K562 (cell line): ENCODE measurements at regions not wholly inside any gene's neighbourhood (a gene's known extent, or its start where the extent isn't known, plus 50 kb on each side); places are given as distances from the start of the nearest gene placed in this dataset.

Source experiments
- ATAC-seq: fragments of 200-7000 bp; cut with Tn5 transposase; 3 replicates; pipeline ENCODE4 v1.9.1; 2020; ENCODE audit warnings: moderate library complexity
- BruUV-seq: library from RNA; stranded (reverse); fragments of 400-500 nt; replicated peaks from 2 replicates; lab custom pipeline; 2021; lab: Mats Ljungman, UMichigan
- CTCF ChIA-PET: fragments of 300-600 bp; formaldehyde crosslinking; extraction: SDS; loops from one replicate; lab custom pipeline; 2021; ENCODE audit warnings: low intra/inter-chr PET ratio; lab: Yijun Ruan, JAX
- POLR2A ChIA-PET: fragments of 300-600, 350-650 bp; sonication (Branson Sonifier 250); formaldehyde crosslinking; extraction: SDS; loops from one replicate; lab custom pipeline; 2021; ENCODE audit warnings: antibody characterized with exemption, inconsistent platforms; lab: Yijun Ruan, JAX
- DNase-seq, 4 experiments: peaks; one replicate each; pipeline versions ENCODE4 v3.0.0 to v3.0.0-alpha.2; 2011 to 2018; ENCODE audit warnings: low spot score in 3 of 4, mixed read lengths in 3 of 4; ENCODE audit errors: extremely low read depth in 1 of 4
- FAIRE-seq: peaks from 2 replicates; lab custom pipeline; 2011; peaks lifted over from hg19 to GRCh38; lab: Jason Lieb, UNC
- H2AFZ ChIP-seq: 2 replicates; pipeline ENCODE4 v1.6.0; 2011; ENCODE audit warnings: low read depth, low read length, control low read depth, inconsistent platforms
- H3K27ac ChIP-seq: fragments of 200-600 bp; 3 replicates; pipeline ENCODE4 v1.8.0; 2011; ENCODE audit warnings: low read depth, mild to moderate bottlenecking, control low read depth, inconsistent platforms, low read length, moderate library complexity, mixed read lengths; ENCODE audit errors: extremely low read depth
- H3K27me3 ChIP-seq, 2 experiments: fragments of 300-600 bp in 1 of 2; 2 replicates in 1 of 2; 3 replicates in 1 of 2; pipeline versions ENCODE4 v1.6.0 to v1.8.0; 2011; ENCODE audit warnings: inconsistent platforms in 2 of 2, low read length in 2 of 2, mild to moderate bottlenecking in 1 of 2, mixed read lengths in 1 of 2, moderate library complexity in 1 of 2; ENCODE audit not compliant: control insufficient read depth in 2 of 2, insufficient read depth in 2 of 2
- H3K36me3 ChIP-seq: fragments of 300-600 bp; 3 replicates; pipeline ENCODE4 v1.8.0; 2011; ENCODE audit warnings: mild to moderate bottlenecking, low read length, inconsistent platforms; ENCODE audit not compliant: control insufficient read depth, insufficient read depth
- H3K4me1 ChIP-seq, 2 experiments: fragments of 200-600 bp in 1 of 2; replicated peaks in 1 of 2; 2 replicates in 1 of 2; 3 replicates in 1 of 2; pipeline versions ENCODE4 v1.5.1 to v1.8.0; 2011; ENCODE audit warnings: inconsistent platforms in 2 of 2, low read length in 2 of 2, mild to moderate bottlenecking in 1 of 2, mixed read lengths in 1 of 2, moderate library complexity in 1 of 2; ENCODE audit not compliant: control insufficient read depth in 2 of 2, insufficient read depth in 2 of 2
- H3K4me2 ChIP-seq: 2 replicates; pipeline ENCODE4 v1.6.1; 2011; ENCODE audit warnings: low read length, control low read depth, inconsistent platforms, mixed read lengths; ENCODE audit not compliant: insufficient read depth
- H3K4me3 ChIP-seq: fragments of 200-600 bp; sonication (generic), shearing (Covaris generic); 2 replicates; pipeline ENCODE4 v1.5.1; 2016; ENCODE audit warnings: control low read depth, inconsistent platforms
- H3K79me2 ChIP-seq: fragments of 200-600 bp; 3 replicates; pipeline ENCODE4 v1.8.0; 2011; ENCODE audit warnings: low read length, inconsistent platforms; ENCODE audit not compliant: control insufficient read depth, insufficient read depth
- H3K9ac ChIP-seq, 2 experiments: 2 replicates each; pipeline versions ENCODE4 v1.6.0 to v1.6.1; 2011; ENCODE audit warnings: low read depth in 2 of 2, low read length in 2 of 2, control low read depth in 1 of 2, inconsistent platforms in 1 of 2, mild to moderate bottlenecking in 1 of 2, mixed read lengths in 1 of 2; ENCODE audit not compliant: insufficient read depth in 1 of 2
- H3K9me1 ChIP-seq: one replicate; pipeline ENCODE4 v1.6.0; 2011; ENCODE audit warnings: inconsistent platforms, mild to moderate bottlenecking, low read length, moderate library complexity; ENCODE audit not compliant: control insufficient read depth, insufficient read depth
- H3K9me3 ChIP-seq: replicated peaks from 2 replicates; pipeline ENCODE4 v1.5.1; 2011; ENCODE audit warnings: low read depth, low read length, inconsistent platforms; ENCODE audit not compliant: control insufficient read depth, insufficient read depth
- H4K20me1 ChIP-seq: replicated peaks from 2 replicates; pipeline ENCODE4 v1.6.1; 2011; ENCODE audit warnings: low read length, inconsistent platforms, mixed read lengths; ENCODE audit not compliant: control insufficient read depth, insufficient read depth
- BCOR ChIP-seq: fragments of 450-650 bp; IDR thresholded peaks from 2 replicates; pipeline ENCODE4 v1.6.1; 2016
- BHLHE40 ChIP-seq: IDR thresholded peaks from 2 replicates; pipeline ENCODE4 v1.6.1; 2011; ENCODE audit warnings: low read length, improper control_type of control experiment
- BRF1 ChIP-seq: IDR thresholded peaks from 3 replicates; pipeline ENCODE4 v1.6.1; 2011; ENCODE audit warnings: borderline replicate concordance, mild to moderate bottlenecking; ENCODE audit not compliant: insufficient read length; ENCODE audit errors: extremely low read depth
- HDGF ChIP-seq: fragments of 450-650 bp; IDR thresholded peaks from 2 replicates; pipeline ENCODE4 v1.6.1; 2016
- KLF6 ChIP-seq: fragments of 250-450 bp; sonication (Bioruptor Pico); IDR thresholded peaks from 2 replicates; pipeline ENCODE4 v1.4.0; 2020; ENCODE audit warnings: mild to moderate bottlenecking, moderate library complexity, borderline replicate concordance
- MCM3 ChIP-seq: fragments of 450-650 bp; IDR thresholded peaks from 2 replicates; pipeline ENCODE4 v1.6.1; 2016
- PHF8 ChIP-seq: fragments of 200-600 bp; sonication (generic); IDR thresholded peaks from 2 replicates; pipeline ENCODE4 v1.6.1; 2012; ENCODE audit warnings: mixed run types, mild to moderate bottlenecking, inconsistent platforms, low read length, moderate library complexity, borderline replicate concordance
- POLR2AphosphoS2 ChIP-seq: IDR thresholded peaks from 2 replicates; pipeline ENCODE4 v1.6.1; 2012; ENCODE audit warnings: low read length, improper control_type of control experiment
- SRF ChIP-seq, 2 experiments: fragments of 250-450, 450-650 bp in 1 of 2; sonication (Bioruptor Pico) in 1 of 2; sonication (generic) in 1 of 2; formaldehyde crosslinking; IDR thresholded peaks; 2 replicates each; pipeline versions ENCODE4 v1.5.0 to v1.5.1; 2020 to 2022; ENCODE audit warnings: mild to moderate bottlenecking in 1 of 2, missing genetic modification reagents in 1 of 2
- ZNF224 ChIP-seq: sonication (generic); formaldehyde crosslinking; IDR thresholded peaks from 2 replicates; pipeline ENCODE4 v1.8.0; 2022; ENCODE audit warnings: mild to moderate bottlenecking, missing genetic modification reagents
- ZNF24 ChIP-seq: fragments of 450-650 bp; IDR thresholded peaks from 2 replicates; pipeline ENCODE4 v1.6.1; 2016
- ZNF274 ChIP-seq: IDR thresholded peaks from 2 replicates; pipeline ENCODE4 v1.6.1; 2011; ENCODE audit warnings: low read depth, mild to moderate bottlenecking, low read length, moderate library complexity, borderline replicate concordance
- WGBS: fragments of 100-300 bp; shearing (Covaris generic); methylation state at CpG from one replicate; pipeline ENCODE4 v1.1.6; 2016; ENCODE audit warnings: low coverage, mixed read lengths; ENCODE audit not compliant: insufficient coverage; ENCODE audit errors: missing lambda C conversion rate; 5-methylcytosine and 5-hydroxymethylcytosine counted together
- in situ Hi-C: fragments of 300-500 bp; cut with MboI; formaldehyde crosslinking; loops from 4 replicates; pipeline ENCODE4 v1.15.0; 2018; ENCODE audit warnings: inconsistent platforms, mixed read lengths
- intact Hi-C: fragments of 100-400 bp; cut with micrococcal nuclease; formaldehyde crosslinking; loops from 2 replicates; pipeline ENCODE4 v1.14.2; 2022
- TF ChIP-seq, protein P1 (sequence below): fragments of 150-350 bp; conservative IDR thresholded peaks from 2 replicates; pipeline ENCODE4 v1.6.1; 2014; ENCODE audit warnings: low read length
- TF ChIP-seq, protein P2 (sequence below): fragments of 250-450 bp; sonication (Bioruptor Pico); IDR thresholded peaks from 2 replicates; pipeline ENCODE4 v1.5.0; 2022; ENCODE audit warnings: mild to moderate bottlenecking

DNA sequence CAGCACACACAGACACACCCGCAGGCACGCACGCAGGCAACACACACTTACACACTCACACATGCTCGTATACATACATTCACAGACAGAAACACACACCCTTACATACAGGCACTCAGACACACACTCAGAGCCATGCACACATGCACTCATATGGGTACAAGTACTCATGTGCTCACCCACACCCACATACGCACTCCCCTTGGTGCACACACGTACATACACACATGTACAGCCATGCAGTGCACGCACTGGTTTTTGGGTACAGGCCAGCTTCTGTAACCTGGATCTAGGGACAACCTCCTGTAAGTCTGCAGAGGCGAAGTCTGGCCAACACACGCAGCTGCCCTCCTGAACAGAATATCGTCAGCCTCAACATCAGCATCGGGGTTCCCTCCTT lies 221.3 kb upstream of the RTL1 start:
- Histone ChIP-seq H3K36me3 (no peaks in the 10 kb centered on the region), H2AFZ (no peak overlapping the region), H3K9me1 (no peaks in the 10 kb centered on the region), H3K27me3 (peaks cover 0 to 71% of the 10 kb centered on the region in 2 experiments; a peak in 3 of 5 replicates), H3K79me2 (no peaks in the 10 kb centered on the region), H4K20me1 (no peaks in the 10 kb centered on the region), H3K9ac (no peak overlapping the region), H3K4me1 (peaks cover 0 to 3% of the 10 kb centered on the region in 2 experiments; a peak in 2 of 5 replicates), H3K9me3 (no peaks in the 10 kb centered on the region), H3K4me3 (no peak overlapping the region), H3K4me2 (no peak overlapping the region)
- intact Hi-C loops (no loop called here), in situ Hi-C loops (no loop called here)
- ChIA-PET CTCF (no interaction called here), POLR2A (interaction anchor here (1.0 kb wide), 1 partner anchor 9 kb away, joined by 3 read pairs; no protein-coding TSS in a partner anchor)
- no TSS peak for BruUV-seq
- DNase-seq = no peak
- ATAC-seq = no peak
- 0% methylated on average over 10 of the region's 11 CpGs for WGBS
- no peak for FAIRE-seq
- TF ChIP-seq PHF8 (no peak), ZNF274 (no peak)
- TF ChIP-seq, all 486 proteins: peak for 0
- no peak overlapping the region for H3K27ac ChIP-seq

DNA sequence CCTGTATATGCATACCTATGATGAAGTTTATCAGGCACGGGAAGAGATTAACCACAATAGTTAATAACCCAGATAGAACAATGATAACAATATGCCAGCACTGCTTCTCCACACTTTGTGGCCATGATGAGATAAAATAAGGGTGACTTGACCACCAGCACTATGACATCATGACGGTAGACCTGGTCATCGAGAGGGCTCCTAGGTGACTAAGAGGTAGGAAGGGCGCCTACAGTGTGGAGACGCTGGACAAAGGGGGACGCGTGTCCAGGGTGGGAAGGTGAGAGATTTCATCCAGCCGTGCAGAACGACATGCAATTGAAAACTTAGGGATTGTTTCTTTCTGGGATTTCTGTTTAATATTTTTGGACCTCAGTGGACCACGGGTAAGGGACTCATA lies 221.8 kb upstream of the RTL1 start:
- FAIRE-seq (no peak), ATAC-seq (no peak), DNase-seq (no peak)
- H3K4me1 ChIP-seq = peaks cover 0 to 3% of the 10 kb centered on the region in 2 experiments; a peak in 2 of 5 replicates
- no peak overlapping the region for H3K4me3 ChIP-seq
- WGBS = 0% methylated on average over 10 of the region's 10 CpGs
- H3K27me3 ChIP-seq = peaks cover 0 to 66% of the 10 kb centered on the region in 2 experiments; a peak in 2 of 5 replicates
- intact Hi-C loops = no loop called here
- POLR2A ChIA-PET = no interaction called here
- no TSS peak for BruUV-seq
- H3K4me2 ChIP-seq = no peak overlapping the region
- no peak overlapping the region for H3K9ac ChIP-seq
- H4K20me1 ChIP-seq = no peaks in the 10 kb centered on the region
- H3K27ac ChIP-seq = no peak overlapping the region
- H2AFZ ChIP-seq = no peak overlapping the region
- H3K36me3 ChIP-seq = no peaks in the 10 kb centered on the region
- CTCF ChIA-PET = no interaction called here
- H3K79me2 ChIP-seq = no peaks in the 10 kb centered on the region
- no peaks in the 10 kb centered on the region for H3K9me1 ChIP-seq
- in situ Hi-C loops = no loop called here
- H3K9me3 ChIP-seq = no peaks in the 10 kb centered on the region
- TF ChIP-seq BHLHE40 (no peak), POLR2AphosphoS2 (no peak), KLF6 (no peak), MCM3 (no peak), ZNF24 (no peak), SRF (CRISPR knock-in tag; IDR thresholded peaks at IDR 0.05) (no peak), ZNF224 (CRISPR knock-in tag) (no peak), HDGF (no peak), BRF1 (no peak), BCOR (no peak)
- TF ChIP-seq, protein P1, sequence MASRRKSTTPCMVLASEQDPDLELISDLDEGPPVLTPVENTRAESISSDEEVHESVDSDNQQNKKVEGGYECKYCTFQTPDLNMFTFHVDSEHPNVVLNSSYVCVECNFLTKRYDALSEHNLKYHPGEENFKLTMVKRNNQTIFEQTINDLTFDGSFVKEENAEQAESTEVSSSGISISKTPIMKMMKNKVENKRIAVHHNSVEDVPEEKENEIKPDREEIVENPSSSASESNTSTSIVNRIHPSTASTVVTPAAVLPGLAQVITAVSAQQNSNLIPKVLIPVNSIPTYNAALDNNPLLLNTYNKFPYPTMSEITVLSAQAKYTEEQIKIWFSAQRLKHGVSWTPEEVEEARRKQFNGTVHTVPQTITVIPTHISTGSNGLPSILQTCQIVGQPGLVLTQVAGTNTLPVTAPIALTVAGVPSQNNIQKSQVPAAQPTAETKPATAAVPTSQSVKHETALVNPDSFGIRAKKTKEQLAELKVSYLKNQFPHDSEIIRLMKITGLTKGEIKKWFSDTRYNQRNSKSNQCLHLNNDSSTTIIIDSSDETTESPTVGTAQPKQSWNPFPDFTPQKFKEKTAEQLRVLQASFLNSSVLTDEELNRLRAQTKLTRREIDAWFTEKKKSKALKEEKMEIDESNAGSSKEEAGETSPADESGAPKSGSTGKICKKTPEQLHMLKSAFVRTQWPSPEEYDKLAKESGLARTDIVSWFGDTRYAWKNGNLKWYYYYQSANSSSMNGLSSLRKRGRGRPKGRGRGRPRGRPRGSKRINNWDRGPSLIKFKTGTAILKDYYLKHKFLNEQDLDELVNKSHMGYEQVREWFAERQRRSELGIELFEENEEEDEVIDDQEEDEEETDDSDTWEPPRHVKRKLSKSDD = no peak
- TF ChIP-seq, protein P2, sequence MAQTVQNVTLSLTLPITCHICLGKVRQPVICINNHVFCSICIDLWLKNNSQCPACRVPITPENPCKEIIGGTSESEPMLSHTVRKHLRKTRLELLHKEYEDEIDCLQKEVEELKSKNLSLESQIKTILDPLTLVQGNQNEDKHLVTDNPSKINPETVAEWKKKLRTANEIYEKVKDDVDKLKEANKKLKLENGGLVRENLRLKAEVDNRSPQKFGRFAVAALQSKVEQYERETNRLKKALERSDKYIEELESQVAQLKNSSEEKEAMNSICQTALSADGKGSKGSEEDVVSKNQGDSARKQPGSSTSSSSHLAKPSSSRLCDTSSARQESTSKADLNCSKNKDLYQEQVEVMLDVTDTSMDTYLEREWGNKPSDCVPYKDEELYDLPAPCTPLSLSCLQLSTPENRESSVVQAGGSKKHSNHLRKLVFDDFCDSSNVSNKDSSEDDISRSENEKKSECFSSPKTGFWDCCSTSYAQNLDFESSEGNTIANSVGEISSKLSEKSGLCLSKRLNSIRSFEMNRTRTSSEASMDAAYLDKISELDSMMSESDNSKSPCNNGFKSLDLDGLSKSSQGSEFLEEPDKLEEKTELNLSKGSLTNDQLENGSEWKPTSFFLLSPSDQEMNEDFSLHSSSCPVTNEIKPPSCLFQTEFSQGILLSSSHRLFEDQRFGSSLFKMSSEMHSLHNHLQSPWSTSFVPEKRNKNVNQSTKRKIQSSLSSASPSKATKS (CRISPR knock-in tag) = no peak
